ENCODE measurements at regions not wholly inside any gene's neighbourhood (a gene's known extent, or its start where the extent isn't known, plus 50 kb on each side); places are given as distances from the start of the nearest gene placed in this dataset.

DNA sequence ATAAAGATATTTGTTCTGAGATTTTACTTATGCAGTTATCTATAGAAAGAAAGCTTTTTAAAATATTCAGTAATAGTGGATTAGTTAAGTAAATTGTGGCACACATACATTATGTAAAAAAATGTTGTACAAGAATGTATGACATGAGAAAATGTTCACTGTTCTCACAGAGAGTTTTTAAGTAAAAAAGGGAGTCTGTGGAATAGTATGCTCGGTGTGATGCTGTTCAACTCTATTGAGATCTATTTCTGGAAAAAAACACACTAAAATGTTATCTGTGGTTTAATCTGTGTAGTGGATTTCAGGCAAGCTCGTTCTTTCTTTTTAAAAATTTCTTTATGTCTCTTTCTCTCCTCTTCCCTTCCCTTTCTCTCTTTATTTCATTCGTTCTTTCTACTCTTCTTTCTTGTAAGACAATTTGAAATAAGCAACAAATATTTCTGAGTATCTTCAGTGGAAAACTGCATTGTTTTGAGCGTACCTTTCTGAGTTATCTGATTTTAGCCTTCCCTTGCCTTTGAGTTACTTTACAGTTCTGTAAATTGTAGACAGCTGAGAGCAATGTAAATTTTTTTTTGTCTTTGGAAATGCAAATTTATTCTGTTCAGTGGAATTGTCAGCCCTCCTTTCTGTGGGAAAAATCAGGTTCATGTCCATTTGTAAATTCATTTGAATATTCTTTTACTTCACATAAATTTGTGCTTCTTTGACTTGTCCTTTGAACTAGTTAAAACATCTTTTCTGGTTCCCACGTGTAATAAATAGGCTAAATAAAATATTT lies 229.0 kb upstream of the NOX3 start:
- H3K4me3 ChIP-seq = no peak overlapping the region
- H3K27ac ChIP-seq = no peak overlapping the region
- no peaks in the 10 kb centered on the region for H3K4me1 ChIP-seq (ENCODE audit: control insufficient read depth in 1 of 2, low read depth in 2 of 2)
- no peaks in the 10 kb centered on the region for H3K27me3 ChIP-seq (replicated peaks; ENCODE audit: insufficient read depth)
- no peak for ATAC-seq (ENCODE audit: insufficient number of reproducible peaks, low FRiP score, low read depth)
- H3K36me3 ChIP-seq = no peaks in the 10 kb centered on the region
- DNase-seq (ENCODE audit: low spot score) = no peak
- TF ChIP-seq, protein P1, sequence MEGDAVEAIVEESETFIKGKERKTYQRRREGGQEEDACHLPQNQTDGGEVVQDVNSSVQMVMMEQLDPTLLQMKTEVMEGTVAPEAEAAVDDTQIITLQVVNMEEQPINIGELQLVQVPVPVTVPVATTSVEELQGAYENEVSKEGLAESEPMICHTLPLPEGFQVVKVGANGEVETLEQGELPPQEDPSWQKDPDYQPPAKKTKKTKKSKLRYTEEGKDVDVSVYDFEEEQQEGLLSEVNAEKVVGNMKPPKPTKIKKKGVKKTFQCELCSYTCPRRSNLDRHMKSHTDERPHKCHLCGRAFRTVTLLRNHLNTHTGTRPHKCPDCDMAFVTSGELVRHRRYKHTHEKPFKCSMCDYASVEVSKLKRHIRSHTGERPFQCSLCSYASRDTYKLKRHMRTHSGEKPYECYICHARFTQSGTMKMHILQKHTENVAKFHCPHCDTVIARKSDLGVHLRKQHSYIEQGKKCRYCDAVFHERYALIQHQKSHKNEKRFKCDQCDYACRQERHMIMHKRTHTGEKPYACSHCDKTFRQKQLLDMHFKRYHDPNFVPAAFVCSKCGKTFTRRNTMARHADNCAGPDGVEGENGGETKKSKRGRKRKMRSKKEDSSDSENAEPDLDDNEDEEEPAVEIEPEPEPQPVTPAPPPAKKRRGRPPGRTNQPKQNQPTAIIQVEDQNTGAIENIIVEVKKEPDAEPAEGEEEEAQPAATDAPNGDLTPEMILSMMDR (IDR thresholded peaks at IDR 0.05) = no peak
- no peaks in the 10 kb centered on the region for H3K9me3 ChIP-seq

GRCh38 chr6:155678361-155678760 lies 222.7 kb upstream of the NOX3 start:
- H3K4me3 ChIP-seq = no peak overlapping the region
- no peaks in the 10 kb centered on the region for H3K4me1 ChIP-seq (ENCODE audit: control insufficient read depth in 1 of 2, low read depth in 2 of 2)
- TF ChIP-seq, protein P1 (IDR thresholded peaks at IDR 0.05) = no peak
- no peaks in the 10 kb centered on the region for H3K36me3 ChIP-seq
- ATAC-seq (ENCODE audit: insufficient number of reproducible peaks, low FRiP score, low read depth) (no peak), DNase-seq (ENCODE audit: low spot score) (no peak)
- H3K9me3 ChIP-seq = no peaks in the 10 kb centered on the region
- no peaks in the 10 kb centered on the region for H3K27me3 ChIP-seq (replicated peaks; ENCODE audit: insufficient read depth)
- H3K27ac ChIP-seq = no peak overlapping the region

- Histone ChIP-seq H3K27ac (no peak overlapping the region), H3K27me3 (replicated peaks; ENCODE audit: insufficient read depth) (no peaks in the 10 kb centered on the region), H3K4me1 (ENCODE audit: control insufficient read depth in 1 of 2, low read depth in 2 of 2) (no peaks in the 10 kb centered on the region), H3K9me3 (no peaks in the 10 kb centered on the region), H3K4me3 (no peak overlapping the region), H3K36me3 (no peaks in the 10 kb centered on the region)
- ATAC-seq (ENCODE audit: insufficient number of reproducible peaks, low FRiP score, low read depth) (no peak), DNase-seq (ENCODE audit: low spot score) (no peak)
- TF ChIP-seq, protein P1 (IDR thresholded peaks at IDR 0.05) = no peak
Observed at GRCh38 chr6:155676346-155676745, 220.7 kb upstream of the NOX3 start.

- H3K27ac ChIP-seq = no peak overlapping the region
- H3K4me3 ChIP-seq = no peak overlapping the region
- no peak for ATAC-seq (ENCODE audit: insufficient number of reproducible peaks, low FRiP score, low read depth)
- H3K36me3 ChIP-seq = no peaks in the 10 kb centered on the region
- H3K4me1 ChIP-seq (ENCODE audit: control insufficient read depth in 1 of 2, low read depth in 2 of 2) = no peaks in the 10 kb centered on the region
- no peaks in the 10 kb centered on the region for H3K27me3 ChIP-seq (replicated peaks; ENCODE audit: insufficient read depth)
- no peak for DNase-seq (ENCODE audit: low spot score)
- no peaks in the 10 kb centered on the region for H3K9me3 ChIP-seq
- TF ChIP-seq, protein P1 (IDR thresholded peaks at IDR 0.05) = no peak
Observed at GRCh38 chr6:155670655-155671054, 215.0 kb upstream of the NOX3 start.

GRCh38 chr6:155660251-155660977 lies 204.8 kb upstream of the NOX3 start:
- Histone ChIP-seq H3K27me3 (replicated peaks; ENCODE audit: insufficient read depth) (no peaks in the 10 kb centered on the region), H3K36me3 (no peaks in the 10 kb centered on the region), H3K4me3 (no peak overlapping the region), H3K9me3 (no peaks in the 10 kb centered on the region), H3K4me1 (ENCODE audit: control insufficient read depth in 1 of 2, low read depth in 2 of 2) (no peaks in the 10 kb centered on the region), H3K27ac (no peak overlapping the region)
- TF ChIP-seq, protein P1 (IDR thresholded peaks at IDR 0.05) = no peak
- no peak for ATAC-seq (ENCODE audit: insufficient number of reproducible peaks, low FRiP score, low read depth)
- no peak for DNase-seq (ENCODE audit: low spot score)

All from thoracic aorta (tissue), 2 donors.